Fibroblast of pulmonary artery (primary cell): ENCODE measurements at regions not wholly inside any gene's neighbourhood (a gene's known extent, or its start where the extent isn't known, plus 50 kb on each side); places are given as distances from the start of the nearest gene placed in this dataset.
A peak's percentile ranks its signal among the peaks of the same experiment; 100 is the strongest.

ENCODE experiments used
- DNase-seq: peaks from one replicate; pipeline ENCODE4 v3.0.0-alpha.2; 2010; ENCODE audit warnings: low read depth
- H3K4me3 ChIP-seq: replicated peaks from 2 replicates; pipeline ENCODE4 v1.5.1; 2011; ENCODE audit warnings: low read depth, mild to moderate bottlenecking, control low read depth, low read length, moderate library complexity
- TF ChIP-seq, protein P1 (sequence below): IDR thresholded peaks from 2 replicates; pipeline ENCODE4 v1.5.1; 2011; ENCODE audit warnings: mild to moderate bottlenecking, control low read depth, low read length, inconsistent platforms; ENCODE audit errors: missing control alignments

DNA sequence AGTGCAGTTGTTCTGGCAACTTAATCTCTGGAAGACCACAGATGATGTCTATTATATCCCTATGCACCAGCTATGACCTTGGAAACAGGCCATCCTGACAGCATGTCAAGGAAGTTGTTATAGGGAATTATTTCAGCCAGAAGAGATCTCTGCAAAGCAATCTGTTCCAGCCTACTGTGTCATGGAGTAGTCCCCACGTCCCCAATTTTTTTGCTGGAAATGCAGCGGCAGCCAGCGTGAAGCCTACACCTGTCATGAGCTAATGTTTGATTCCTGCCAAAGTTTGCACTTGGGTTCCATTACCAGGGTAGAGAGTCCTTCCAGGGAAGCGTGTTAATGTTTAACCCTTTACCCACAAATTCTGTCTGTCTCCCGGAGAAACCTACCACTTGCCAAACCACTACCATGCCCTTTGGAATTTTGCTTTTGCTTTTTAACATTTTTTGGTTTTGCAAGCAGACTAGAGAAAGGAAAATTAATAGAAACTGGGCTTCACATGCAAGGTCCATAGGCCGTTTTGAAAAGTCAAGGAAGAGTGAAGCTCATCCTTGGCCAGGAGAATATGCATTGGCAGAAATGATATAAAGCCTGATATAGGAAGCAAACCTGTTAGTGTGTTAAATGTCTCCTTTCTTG is 174.9 kb upstream of the SPRY4 start:
- H3K4me3 ChIP-seq: no peak overlapping the region
- no peak for DNase-seq
- TF ChIP-seq, protein P1, sequence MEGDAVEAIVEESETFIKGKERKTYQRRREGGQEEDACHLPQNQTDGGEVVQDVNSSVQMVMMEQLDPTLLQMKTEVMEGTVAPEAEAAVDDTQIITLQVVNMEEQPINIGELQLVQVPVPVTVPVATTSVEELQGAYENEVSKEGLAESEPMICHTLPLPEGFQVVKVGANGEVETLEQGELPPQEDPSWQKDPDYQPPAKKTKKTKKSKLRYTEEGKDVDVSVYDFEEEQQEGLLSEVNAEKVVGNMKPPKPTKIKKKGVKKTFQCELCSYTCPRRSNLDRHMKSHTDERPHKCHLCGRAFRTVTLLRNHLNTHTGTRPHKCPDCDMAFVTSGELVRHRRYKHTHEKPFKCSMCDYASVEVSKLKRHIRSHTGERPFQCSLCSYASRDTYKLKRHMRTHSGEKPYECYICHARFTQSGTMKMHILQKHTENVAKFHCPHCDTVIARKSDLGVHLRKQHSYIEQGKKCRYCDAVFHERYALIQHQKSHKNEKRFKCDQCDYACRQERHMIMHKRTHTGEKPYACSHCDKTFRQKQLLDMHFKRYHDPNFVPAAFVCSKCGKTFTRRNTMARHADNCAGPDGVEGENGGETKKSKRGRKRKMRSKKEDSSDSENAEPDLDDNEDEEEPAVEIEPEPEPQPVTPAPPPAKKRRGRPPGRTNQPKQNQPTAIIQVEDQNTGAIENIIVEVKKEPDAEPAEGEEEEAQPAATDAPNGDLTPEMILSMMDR: no peak

DNA sequence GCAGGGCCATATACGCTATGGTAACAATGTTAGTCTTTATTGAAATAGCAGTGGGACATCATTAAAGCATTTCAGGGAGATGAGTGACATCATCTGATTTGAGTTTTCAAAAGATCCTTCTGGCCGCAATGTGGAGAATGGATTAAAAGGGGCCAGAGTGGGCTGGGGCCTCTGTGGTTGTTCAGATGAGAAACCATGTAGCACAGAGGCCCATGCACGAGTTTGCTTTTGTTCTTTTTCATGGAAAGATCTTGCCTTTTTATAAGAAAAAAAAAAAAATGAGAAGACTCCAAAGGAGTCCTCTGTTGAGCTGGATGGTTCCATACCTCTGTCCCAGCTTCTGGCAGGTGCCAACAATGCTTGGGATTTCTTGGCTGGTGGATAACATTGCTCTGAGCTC is 173.5 kb upstream of the SPRY4 start:
- TF ChIP-seq, protein P1: no peak
- H3K4me3 ChIP-seq: no peak overlapping the region
- DNase-seq: no peak

DNA sequence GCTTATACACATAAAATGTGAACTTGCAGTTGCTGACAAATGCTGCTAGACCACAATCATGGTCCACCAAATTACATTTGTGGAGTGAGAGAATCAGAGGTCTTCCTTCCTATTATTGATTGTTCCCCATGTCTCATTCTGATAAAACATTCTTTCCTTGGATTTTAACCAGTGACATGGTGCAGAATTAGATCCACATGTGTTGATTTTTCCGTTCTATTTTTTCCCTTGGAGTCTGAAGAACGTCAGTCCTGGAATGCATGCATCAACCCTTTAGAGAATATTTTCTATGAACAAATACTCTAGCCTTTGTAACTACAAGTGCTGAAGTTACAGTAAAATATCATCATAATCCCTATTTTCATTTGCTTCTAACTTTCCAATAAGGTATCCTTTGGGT is 170.7 kb upstream of the SPRY4 start:
- TF ChIP-seq, protein P1: no peak
- DNase-seq: no peak
- H3K4me3 ChIP-seq: no peak overlapping the region

DNA sequence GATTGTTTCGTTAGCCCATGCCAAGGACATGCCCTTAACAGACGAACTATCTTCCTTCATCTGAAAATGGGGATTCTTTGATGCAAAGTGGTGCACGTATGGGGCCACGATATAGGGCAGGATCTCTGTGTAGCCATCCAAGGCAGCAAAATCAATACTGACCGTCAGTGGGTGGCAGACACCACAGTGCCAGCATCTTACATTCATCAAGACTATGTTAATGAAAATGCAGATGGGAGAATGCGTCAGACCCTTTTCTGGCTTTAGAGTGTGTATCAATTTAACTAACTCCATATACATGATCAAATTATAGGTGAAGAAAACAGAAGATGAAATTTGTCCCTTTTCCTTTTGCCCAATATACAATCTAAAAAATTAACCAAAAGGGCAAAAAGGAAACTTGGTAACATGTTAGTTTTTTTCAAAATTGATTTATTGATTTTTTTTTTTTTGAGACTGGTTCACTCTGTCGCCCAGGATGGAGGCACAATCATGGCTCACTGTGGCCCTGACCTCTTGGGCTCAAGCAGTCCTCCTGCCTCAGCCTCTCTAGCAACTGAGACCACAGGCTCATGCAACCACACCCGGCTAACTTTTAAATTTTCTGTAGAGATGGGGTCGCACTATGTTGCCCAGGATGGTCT is 169.2 kb upstream of the SPRY4 start:
- TF ChIP-seq, protein P1: no peak
- no peak for DNase-seq

DNA sequence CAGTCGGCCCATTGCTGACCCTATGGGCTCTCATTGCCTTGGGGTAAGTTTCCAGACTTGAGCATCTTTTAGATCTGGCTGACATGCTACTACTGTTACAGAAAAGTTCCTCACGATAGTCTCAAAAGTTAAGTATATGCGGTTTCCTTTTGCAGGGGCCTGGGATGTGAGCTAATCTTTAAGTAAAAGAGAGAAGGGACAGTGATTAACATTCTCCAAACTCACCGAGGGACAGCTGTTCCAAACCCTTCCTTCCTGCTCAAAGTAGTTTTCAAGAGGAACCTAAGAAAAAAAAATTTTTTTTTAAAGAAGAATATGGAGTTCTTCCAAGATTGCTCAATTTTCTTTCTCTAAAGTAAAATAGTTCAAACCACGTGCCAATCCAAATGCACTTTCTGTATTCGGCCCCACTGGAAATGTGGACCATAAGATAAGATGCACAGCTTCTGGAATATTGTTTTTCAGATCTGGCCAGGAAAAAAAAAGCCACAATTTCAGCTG is 168.0 kb upstream of the SPRY4 start:
- peak overlapping the region; percentile 10 for H3K4me3 ChIP-seq
- peak; percentile 88 for DNase-seq
- TF ChIP-seq, protein P1: no peak

More for the DNA sequence above, 169.2 kb upstream of the SPRY4 start:
- H3K4me3 ChIP-seq: no peak overlapping the region

DNA sequence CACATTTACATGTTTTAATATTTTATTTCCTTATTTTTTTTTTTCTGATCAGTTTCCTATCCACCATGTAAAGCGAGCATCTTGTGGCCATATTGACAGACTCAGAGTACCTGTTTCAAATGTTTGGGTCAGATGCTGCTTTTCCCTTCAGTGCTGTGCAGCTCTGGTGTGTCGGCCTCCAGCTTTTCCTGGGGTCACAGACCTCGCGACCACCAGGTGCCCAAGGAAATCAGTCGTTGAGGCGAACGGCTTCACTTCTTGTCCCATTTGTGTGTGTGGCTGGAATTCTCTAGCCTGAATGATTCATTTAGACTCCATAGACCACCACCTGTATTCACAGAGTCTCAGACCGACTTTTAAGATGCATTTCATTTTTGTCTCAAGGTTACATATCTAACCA is 166.9 kb upstream of the SPRY4 start:
- H3K4me3 ChIP-seq: no peak overlapping the region
- DNase-seq: no peak
- TF ChIP-seq, protein P1: no peak

DNA sequence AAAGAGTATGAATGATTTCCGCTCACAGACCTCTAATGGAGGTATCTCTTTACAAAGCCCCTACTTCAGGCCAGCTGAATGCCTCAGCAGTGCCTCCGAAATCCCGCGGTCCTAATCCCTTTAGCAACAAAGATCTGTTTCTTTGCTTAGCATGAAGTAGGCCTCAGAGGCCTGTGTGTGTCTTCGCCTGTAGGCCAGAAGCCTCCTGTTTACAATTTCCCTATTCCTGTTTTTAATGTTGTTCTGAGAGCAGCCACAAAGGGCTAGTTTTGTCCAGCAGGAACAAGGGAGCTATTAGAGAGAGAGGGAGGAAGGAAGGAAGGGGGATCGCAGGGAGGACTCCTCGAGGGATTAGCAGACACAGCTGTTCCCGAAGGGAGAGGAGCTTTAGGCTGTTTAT is 166.4 kb upstream of the SPRY4 start:
- DNase-seq: no peak
- no peak overlapping the region for H3K4me3 ChIP-seq
- TF ChIP-seq, protein P1: no peak
